GM21737 (cell line): ENCODE measurements at regions not wholly inside any gene's neighbourhood (a gene's known extent, or its start where the extent isn't known, plus 50 kb on each side); places are given as distances from the start of the nearest gene placed in this dataset.
"Not testable (repeated sequence)": the region's sequence is repeated elsewhere in the genome, so short reads cannot be mapped to it uniquely, and the experiment has no call there.

Source experiments
- ATAC-seq: cut with Tn5 transposase; IDR thresholded peaks from one replicate; pipeline ENCODE4 v1.9.1; 2021; ENCODE audit warnings: mild to moderate bottlenecking, moderate library complexity; ENCODE audit not compliant: unreplicated experiment

DNA sequence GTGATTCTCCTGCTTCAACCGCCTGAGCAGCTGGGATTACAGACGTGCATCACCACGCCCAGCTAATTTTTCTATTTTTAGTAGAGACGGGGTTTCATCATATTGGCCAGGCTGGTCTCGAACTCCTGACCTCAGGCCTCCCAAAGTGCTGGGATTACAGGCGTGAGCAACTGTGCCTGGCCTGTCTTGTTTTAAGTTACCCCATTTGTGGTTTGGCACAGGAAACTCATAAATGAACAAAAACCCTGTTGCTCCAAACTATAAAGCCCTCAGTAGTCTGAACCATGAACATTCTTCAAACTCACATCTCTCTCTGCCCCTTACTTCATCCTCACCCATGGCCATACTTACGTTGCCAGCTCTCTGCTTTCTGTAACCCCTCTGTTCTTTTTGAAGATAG, 61.7 kb downstream of the RHOU start:
- not testable (repeated sequence) for ATAC-seq

DNA sequence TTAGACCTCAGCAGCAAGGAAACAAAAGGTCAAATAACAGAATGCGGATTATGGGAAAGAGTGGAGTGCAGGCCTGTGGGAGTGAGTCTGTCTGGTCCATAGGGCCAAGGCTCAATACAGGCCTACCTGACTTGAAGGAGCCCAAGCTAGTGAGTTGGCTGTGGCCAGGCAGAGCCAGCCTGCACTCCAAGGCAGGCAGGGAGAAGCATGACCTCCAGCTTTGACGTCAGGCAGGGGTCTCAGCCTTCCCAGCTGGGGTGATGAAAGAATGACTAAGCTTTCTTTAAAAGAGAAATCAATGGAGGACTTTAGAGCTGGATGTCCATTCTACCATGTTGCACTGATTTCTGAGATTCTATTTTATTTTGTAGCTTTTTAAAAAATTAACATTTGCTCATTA, 62.8 kb downstream of the RHOU start:
- no peak for ATAC-seq

DNA sequence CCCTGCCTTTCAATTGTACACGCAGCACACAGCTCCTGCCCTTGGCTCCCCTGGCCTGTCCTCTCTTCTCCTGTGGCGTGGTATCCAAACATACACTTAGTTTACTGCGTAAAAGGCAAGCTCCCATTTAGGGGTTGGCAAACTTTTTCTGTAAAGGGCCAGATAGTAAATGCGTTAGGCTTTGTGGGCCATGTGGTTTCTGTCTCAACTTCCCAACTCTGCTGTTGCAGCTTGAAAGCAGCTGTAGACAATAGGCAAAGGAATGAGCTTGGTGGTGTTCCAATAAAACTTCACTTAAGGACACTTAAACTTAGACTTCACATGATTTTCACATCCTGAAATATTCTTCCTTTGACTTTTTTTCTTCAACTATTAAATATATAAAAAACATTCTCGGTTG, 63.3 kb downstream of the RHOU start:
- no peak for ATAC-seq

DNA sequence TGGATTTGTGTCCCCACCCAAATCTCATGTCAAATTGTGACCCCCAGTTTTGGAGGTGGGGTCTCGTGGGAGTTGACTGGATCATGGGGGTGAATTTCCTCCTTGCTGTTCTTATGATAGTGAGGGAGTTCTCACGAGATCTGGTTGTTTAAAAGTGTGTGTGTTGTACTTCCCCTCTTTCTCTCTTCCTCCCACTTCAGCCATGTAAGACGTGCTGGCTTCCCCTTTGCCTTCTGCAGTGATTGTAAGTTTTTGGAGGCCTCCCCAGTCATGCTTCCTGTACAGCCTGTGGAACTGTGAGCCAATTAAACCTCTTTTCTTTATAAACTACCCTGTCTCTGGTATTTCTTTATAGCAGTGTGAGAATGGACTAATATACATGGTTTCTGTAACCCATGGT, 64.6 kb downstream of the RHOU start:
- no peak for ATAC-seq

DNA sequence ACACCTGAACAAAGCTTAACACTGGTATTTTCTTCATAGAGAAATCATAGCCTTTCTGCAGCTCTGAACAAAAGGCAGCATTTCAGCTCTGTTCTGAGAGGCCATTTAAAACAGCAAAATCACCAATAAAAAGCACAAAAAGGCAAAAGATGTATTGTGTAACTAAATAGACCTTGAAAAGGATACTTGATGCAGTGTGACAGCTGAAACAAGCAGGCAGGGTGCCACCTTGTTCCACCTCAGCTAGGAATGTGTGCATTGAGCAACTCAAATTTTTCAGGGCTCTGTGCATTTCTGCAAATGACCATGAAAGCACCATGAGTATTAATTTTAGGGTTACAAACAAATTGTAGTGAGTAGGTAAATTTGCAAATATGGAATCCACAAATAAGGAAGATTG, 65.8 kb downstream of the RHOU start:
- no peak for ATAC-seq

DNA sequence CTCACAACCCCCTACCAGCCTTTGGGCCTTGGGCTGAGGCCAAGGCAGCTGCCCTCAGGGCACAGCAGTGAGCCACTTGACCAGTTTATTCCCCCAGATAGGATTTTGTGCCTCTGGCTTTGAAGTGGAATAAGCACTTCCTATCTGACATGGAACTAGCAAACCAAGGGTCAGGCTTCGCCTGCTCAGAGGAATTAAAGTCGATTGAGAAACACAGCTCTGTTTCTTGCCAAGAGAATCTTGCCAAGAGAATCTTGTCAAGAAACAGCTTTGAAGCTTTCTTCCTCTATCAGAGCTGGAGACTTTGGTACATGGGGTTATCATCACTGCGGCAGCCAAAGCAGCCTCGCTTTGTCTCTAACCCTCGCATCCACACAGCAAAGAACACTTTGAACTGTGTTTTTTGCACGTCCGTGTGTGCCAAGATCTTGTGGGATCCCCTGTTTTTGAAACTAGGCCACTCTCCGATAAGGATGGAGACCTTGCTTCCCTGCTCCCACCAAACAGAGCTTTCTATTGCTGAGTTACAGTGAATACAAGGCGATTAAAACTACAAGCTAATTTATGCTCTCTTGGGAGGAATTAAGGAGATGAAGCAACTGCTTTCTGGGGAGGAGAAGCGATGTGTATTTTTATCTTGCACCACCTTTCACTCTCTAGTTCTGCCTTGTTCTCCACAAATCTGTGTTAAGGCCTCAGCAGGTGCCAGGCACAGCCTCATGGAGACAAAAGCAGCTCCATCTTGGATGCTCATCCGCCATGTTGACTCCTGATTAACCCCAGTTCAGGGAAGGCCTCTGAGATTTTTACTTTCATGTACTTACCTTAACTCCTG, 67.3 kb downstream of the RHOU start:
- ATAC-seq, result no peak

DNA sequence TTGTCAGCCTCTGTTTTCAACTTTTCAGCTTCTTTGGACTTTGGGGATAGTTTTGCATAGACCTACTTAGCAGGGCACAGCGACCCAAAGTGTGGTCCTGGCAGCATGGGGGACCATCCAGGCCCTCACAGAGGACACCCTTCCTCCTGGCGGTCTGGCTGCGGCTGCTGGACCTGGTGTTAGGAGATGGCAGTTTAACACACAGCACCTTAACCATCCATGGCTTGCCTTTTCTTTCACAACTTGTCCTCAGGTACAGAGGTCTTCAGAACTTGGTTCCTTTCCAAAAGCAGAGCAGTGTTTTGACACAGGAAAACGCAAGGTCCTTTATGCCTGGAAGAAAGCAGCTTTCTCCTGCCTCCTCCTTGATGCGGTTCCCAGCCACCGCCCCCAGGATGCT, 68.1 kb downstream of the RHOU start:
- ATAC-seq, result no peak

DNA sequence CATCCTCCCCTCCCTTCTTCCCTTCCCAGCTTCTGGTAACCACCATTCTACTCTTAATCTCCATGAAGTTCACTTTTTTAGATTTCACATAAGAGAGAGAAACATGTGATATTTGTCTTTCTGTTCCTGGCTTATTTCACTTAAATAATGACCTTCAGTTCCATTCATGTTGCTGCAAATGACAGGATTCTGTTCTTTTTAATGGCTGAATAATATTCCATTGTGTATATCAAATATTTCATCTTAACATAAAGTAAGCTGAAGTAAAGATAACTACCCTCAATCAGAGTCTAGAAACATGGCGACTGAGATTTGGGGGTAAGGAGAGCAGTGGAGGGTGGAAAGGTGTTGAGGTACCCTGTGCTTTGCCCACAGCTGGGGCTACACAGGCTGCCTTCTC, 68.9 kb downstream of the RHOU start:
- no peak for ATAC-seq

DNA sequence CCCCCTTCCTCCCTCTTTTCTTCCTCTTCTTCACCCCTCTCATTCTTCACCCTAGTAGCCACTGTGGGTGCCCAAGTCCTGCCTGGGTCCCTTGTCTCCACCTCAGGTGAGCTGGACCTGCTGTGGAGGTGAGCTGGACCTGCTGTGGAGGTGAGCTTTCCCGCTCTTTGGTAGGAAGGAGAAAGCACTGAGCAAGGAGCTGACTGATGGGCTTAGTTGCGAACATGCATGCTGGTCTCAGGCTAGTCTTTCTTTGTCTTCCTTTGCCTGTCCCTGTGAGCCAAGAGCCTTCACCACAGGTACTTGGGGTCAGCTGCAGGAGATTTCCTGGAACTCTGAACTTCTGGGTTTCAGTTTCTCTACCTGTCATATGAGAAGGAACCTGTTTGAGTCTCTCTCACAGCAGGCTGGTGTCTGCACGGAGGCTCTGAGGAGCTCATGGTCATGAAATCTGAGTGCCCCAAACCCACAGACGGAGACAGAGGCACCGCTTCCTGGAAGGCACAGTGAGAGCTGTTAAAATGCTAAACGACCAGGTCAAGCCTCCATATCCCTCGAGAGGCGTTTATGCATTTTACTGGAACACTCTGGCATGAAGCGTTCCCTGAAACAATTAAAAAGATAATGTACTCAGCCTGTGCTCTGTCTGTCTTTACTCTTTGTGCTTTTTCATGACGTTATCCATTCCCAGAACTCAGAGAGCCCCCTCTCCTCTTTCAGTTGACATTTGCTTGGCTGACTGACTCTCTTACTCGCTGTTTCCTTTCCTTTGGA, 69.5 kb downstream of the RHOU start:
- no peak for ATAC-seq

DNA sequence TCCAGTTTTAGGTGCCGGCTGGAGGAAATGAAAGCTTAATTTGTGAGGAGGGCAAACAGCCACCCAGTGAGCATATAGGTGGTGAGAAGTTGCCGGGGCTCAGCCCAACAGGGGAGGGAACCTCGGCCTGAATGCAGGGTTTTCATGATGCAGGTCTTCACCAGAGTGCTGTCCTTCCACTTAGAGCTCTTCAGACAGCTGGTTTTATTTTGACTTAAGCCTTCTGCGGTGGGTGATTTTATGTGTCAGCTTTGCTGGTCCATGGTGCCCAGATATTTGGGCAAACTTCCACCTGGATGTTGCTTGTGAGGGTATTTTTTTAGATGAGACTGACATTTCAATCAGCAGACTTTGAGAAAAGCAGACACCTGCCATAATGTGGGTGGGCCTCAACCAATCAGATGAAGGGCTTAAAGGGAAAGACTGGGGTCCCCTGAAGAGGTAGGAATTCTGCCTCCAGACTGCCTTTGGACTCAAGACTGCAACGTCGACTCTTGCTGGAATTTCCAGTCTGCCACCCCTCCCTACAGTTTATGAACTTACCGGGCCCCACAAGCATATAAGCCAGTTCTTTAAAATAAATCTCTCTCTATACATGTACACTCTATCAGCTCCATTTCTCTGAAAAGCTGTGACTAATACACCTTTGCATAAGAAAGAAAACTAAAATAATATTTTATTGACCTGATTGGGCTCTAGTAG, 72.8 kb downstream of the RHOU start:
- no peak for ATAC-seq

DNA sequence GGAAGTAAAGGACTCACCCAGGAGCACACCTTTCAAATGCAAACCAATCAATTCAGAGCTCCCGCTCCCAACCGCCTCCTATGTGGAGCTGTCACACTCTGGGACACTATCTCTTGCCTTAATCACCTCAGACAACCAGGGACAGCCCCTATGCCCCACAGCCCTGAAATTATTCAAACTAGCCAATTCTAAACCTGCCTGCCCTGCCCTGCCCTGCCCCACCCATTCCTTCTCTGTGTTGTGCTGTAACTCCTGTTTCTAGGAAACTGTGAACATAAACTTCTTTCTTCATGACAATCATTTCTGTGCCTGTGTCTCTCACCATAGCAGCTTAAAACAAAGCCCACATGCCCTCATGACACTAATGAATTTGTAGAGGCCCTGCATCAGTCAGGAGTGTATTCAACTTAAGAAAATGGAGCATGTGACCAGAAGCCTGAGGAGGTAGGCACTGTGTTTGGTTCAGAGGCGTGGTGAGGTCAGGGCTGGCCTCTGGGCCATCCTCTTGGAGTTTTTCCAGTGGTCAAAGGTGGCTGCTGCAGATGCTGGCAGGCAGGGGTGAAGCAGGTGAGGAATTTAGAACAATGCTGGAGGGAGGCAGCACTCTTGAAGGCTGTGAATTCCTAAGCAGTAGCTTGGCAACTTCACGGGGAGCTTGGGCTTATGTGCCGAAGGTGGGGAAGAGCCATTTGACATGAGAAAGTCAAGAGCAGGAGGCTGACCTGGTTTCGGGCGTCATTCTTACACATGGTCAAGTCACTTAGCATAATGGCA, 74.5 kb downstream of the RHOU start:
- ATAC-seq, result no peak

DNA sequence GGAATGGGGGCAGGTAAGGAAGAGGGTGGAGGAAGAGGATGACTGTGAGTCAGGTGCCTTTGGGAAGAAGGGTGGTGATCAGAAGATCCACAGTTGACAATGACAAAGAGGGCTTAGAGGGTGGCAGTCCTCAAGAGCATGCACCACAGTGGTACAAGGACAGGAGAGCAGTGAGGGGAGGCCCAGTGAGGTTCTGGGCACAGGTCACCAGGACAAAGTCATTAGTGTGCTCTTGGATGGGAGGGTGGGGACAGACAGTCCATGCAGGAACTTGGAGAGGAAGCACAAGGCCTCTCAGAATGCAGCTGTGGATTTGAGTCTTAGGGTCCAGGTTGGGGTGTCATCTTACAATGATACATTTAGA, 75.1 kb downstream of the RHOU start:
- ATAC-seq, result no peak

DNA sequence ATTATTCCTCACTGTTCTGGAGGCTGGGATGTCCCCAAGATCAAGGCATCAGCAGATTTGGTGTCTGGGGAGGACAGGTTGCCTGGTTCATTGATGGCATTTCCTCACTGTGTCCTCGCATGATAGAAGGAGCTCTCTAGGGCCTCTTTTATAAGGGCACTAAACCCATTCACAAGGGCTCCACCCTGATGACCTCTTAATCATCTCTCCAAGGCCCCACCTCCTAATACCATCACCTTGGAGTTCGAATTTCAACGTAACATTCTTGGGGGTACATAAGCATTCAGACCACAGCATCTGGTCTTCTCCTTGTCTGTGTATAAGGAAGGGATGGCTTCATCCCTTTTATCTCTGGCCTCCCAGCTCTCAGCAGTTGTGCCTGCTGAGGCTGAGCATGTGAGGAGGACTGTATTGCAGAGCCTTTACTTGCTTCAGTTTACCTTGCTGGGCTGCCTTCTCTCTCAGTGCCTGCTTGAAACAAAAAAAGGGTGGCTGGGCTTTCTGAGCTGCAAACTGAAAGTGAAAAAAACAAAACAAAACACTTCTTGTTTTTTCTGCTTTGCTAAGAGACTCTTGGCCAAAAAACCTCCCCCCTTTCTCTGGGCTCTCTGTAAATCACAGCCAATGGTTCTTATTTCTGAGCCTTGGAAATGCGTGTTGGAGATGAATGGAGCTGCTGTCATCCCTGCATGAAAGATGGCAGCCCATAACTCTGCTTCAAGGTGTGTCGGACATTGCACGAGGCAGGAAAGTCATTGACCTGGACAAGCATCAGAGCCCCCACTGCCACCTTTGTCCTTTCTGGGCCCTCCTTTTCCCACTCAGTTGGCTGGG, 75.8 kb downstream of the RHOU start:
- peak; percentile 65 for ATAC-seq

DNA sequence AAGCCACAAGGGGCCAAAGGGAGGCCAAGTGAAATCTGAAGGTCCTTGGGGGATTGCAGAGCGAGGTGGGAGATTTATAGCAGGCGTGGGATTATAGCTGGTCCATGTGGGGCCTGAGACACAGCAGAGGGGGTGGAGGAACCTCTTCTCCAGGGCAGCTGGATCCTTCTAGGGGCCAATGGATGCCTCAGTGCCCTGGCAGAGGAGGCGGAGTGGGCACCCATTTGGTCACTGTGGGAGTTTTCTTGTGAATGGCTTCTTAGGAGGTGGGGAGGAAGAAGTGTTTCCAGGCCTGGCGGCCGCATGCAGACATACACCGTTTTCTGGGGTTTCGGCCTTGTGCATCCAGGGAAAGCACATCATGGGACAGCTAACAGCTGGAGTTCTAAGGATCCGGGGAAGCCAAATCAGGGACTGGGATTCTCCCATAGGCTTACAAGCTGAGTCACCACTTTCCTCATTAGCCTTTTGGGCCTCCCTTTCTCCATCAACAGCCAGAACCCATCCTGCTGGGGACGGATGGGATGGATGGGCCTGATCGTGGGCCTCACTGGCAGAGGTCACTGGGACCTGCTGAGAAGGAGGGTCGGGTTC, 76.5 kb downstream of the RHOU start:
- ATAC-seq, result no peak

DNA sequence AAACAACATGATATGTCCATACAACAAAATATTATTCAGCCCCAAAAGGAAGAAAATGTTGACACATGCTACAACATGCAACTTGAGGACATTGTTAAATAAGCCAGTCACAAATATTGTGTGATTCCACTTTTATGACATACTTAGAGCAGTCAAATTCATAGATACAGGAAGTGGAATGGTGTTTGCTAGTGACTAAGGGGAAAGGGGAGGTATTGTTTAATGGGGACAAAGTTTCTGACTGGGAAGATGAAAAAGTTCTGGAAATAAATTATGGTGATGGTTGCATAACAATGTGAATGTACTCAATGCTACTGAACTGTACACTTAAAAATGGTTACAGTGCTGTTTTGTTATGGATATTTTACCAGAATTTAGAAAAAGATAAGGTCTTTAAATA, 77.7 kb downstream of the RHOU start:
- ATAC-seq, result no peak

DNA sequence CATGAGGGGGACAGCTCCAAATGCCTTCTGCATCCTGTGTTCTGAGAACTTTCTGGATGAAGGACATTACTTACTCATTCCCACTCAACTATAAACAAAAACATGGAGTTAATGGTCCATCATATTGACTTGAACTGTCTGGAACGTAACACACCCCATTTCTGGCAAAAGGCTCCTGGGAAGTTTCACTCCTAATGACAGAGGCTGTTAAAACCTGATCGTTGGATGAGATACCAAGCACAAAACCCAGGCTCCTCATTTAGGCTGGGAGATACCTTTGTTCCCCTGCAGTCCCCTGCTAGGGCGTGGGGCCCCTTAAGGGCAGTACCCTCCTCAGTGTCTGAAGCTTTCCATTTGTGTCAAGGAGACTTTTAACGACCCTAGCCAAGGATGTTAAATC, 78.9 kb downstream of the RHOU start:
- no peak for ATAC-seq

DNA sequence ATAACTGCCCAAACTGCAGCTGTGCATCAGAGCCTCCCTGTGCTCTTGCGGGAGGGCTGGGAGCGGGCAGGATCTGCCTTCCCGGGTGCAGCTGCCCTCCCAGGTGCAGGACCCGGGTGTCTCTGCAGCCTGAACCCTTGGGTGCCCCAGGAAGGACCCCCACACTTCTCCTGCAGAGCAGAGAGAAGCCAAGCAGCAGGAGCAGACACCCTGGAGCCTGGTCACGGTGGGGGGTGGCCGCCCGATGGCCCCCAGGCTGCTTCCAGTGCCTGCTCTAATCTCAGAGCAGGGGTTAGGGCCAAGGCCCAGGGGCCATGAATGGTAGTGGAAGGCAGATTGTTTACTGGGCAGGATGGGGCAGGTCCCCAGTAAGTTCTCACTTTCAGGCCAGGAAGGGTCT, 83.0 kb downstream of the RHOU start:
- ATAC-seq, result no peak

DNA sequence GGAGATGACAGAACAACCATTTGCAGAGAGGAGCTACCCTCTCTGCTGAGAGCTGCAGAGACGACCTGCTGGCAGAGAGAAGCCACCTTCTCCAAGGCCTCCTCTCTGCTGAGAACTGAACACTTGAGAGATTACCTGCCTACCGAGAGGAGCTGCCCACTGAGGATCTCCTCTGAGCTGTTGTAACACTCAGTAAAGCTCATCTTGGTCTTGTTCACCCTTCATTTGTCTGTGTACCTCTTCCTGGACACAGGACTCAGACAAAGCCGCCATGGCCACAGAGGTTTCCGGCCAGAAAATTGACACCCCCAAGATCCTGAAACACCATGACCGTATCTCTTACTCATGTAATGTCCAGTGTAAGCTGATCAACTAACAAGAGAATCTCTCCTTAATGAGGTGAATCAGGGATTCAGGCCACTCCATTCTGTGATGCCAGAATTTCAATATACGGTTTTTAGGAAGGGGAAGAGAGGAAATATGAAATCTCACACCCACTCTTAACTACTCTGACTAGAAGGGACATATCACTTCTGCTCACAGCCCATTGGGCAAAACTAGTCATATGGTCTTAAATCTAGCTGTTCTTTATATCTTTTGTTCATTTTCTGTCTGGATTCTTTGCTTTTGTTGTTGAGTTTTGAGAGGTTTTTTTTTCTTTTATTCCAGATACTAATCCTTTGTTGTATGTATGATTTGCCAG, 83.8 kb downstream of the RHOU start:
- no peak for ATAC-seq

DNA sequence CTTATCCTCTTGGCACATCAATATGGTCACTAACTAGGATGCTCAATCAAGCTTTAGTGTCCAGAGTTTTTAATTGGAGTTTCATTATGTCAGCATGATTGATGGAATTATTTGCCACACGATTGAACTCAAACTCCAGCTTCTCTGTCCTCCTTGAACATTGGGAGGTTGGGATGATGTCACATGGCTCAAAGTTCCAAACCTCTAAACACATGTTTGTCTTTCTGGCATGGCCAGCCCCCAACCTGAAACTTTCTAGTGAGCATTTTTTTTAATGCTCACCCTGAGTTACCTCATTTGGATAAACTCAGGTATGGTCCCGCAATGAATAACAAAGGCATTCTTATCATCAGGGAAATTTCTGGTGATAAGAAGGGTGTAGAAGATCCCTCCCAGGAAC, 86.0 kb downstream of the RHOU start:
- no peak for ATAC-seq
